ENCODE measurements at regions not wholly inside any gene's neighbourhood (a gene's known extent, or its start where the extent isn't known, plus 50 kb on each side); places are given as distances from the start of the nearest gene placed in this dataset.
"Not testable (repeated sequence)": the region's sequence is repeated elsewhere in the genome, so short reads cannot be mapped to it uniquely, and the experiment has no call there.

DNA sequence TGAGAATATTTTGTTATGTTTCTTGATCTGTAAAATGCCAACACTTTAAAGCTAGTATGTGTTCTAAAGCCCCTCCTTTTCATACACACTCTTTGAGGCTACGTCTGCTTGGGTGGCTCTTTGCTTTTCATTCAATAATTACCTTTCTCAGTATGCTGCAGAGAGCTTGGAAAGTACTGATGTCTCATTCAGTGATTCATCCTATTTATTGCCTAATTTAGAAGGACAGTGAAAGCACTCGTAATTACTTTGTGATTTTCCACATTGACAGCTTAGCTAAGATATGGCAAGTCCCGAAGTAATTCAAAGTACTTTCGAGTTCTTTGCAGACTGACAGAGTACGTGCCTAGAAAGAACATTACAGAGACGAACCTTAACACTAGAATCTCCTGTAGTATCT lies 57.2 kb downstream of the BMP15 start:
- no peak for DNase-seq

DNA sequence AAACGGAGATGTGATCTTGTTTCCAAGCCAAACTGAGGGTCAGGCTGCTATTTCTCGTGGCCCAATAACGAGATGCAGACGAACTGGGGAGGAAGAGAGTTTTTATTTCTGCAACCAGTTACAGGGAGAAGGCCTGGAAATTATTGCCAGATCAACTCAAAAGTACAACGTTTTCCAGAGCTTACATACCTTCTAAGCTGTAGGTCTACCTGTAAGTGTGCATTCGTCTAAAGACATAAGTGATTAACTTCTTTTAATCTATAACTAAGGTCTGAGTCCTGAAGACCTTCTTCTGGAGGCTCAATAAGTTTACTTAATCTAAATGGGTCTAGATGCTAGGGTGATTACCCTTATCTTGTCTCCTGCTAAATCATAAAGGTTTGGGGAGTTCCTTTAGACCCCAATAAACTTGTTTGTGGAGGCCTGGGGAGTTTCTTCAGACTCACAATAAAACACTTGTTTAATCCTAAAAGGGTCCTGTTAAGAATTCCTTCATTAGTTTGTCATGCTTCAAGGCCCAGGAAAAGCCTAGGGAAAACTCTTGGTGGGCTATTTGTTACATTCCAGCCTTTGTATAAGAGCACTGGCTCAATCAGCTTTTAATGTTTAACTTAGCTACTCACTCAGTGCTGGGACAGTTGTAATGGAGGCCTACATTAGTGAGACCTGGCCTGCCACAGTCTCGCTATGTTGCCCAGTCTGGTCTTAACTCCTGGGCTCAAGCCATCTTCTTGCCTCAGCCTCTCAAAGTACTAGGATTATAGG lies 58.5 kb downstream of the BMP15 start:
- not testable (repeated sequence) for DNase-seq

DNA sequence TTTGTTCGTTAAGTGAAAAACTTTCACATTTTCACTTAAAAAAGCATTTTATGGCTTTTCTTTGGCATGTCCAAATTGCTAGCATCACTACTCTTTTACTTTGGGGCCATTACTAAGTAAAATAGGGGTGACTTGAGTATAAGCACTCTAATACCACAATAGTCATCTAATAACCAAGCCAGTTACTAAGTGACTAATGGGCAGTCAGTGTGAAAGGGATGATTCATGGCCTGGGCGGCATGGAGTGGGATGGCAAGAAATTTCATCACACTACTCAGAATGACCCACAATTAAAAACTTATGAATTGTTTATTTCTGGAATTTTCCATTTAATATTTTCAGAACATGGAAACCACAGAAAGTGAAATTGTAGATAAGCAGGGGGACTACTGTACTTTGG lies 60.9 kb downstream of the BMP15 start:
- DNase-seq, result peak; percentile 3

DNA sequence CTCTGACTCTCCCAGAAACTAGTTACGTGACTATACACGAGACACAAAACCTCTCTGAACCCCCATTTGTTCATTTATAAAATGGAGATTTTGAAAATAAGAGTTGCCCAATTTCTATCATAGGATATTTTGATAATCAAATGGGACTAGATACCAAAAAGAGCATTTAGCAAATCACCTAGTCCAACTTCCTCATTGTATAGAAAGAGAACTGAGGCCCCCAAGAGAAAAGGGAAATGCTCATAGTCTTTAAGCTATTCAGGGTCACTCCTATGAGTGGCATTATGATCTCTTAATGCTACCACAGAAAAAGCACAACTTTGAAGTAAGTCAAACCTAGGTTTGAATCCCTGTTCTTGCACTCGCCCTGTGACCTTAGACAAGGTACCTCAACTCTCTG lies 62.7 kb downstream of the BMP15 start:
- DNase-seq, result no peak

DNA sequence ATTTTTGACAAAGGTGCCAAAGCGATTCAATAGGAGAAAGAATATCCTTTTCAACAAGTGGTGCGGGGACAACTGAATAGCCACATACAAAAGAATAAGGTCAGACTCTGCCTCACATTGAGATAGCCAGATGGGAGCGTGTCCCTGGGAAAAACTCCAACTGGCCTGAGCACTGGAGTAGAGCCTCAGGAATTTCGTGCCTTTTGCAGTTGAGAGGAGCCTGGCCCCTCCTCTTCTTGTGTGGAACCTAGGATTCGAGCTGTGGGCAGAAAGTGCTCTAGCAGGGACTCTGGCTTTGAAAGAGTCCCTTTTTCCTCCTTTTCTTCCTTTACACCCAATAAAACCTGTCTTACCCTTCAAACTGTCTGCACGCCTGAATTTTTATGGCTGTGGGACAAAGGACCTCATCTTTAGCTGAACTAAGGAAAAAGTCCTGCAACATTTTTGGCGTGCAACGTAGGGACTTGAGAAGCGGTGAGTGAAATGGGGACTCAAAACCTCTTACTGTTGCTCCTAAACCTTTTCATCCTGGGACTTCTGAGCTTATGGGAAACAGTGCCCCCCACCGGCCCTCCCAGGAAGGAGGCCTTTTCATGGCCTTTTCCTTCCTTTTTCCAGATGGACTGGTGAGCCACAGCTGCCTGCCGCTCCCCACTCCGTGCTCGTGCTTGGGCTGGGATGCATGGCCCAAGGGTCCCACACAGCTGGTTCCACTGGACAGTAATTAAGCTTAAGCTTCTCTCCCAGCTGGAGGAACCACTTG lies 68.6 kb downstream of the BMP15 start:
- no peak for DNase-seq

DNA sequence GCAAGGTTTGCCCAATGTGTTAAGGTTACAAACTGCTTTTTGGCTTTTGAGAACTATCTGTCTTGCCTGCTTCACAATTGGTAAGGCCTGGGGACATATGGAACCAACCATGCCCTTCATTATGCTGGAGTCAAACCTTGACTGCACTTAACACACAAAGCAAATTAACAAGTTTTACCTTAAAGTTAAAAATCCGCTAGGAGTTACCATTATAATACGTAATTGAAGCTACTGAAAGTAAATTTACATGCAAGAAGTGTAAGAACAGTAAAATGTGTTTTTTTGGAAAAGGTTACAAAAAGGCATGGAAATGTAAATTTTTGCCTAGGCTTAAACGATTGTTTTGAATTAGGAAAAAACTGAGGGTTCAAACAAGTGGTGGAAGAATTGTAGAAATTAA lies 69.7 kb downstream of the BMP15 start:
- DNase-seq, result no peak

DNA sequence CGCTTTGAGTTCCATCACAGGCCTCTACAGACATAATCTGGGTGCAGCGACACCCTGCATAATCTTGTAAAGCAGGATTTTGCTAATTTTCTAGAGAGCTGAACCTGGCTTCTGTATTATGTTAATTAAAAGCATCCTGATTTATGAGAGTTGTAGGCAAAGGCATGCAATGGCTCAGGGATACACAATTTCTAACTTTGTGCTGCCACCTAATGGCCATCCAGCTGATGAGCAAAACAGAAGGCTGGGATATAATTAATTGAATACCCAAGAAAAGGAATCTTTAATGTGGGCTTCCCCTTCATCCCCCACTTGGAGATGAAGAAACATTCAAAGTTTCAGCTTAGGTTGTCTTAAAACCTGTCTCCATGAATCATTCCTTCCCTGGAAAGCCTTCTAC lies 78.1 kb downstream of the BMP15 start:
- peak; percentile 9 for DNase-seq

DNA sequence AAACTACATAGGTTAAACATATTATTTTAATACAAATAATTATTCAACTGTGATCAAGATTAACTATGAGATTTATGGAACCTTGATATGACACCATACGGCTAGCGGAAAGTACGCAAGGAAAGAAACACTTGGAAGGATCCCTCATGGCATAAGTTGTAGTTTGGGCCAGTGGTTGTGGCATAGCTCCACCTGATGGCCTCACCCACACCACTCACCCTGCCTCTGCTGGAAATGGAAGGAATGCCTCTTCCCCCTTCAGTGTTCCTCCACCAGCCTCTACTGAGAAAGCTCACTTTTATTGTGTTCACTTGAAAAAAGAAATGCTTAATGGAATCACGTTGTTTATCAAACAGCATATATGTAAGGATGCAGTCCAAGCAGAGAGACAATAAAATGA lies 86.4 kb downstream of the BMP15 start:
- DNase-seq, result no peak

DNA sequence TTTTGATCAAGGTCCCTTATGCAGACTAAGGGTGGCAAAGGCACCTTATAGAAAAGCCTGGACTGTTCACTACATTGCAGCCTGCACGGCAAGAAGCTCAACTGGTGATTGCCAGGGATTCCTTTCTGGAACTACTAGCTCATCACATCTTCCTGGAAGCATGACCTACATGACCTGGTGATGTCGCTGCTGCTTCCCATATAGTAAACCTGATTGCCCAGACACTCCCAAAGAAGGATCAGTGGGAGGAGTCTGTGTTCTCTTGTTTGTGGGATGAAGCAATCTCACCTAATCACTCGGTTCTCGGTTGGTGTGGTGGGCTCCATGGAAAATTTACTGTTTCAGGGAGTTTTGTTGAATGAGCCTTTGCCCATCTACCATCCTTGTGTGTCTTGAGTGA lies 89.8 kb downstream of the BMP15 start:
- DNase-seq, result not testable (repeated sequence)

DNA sequence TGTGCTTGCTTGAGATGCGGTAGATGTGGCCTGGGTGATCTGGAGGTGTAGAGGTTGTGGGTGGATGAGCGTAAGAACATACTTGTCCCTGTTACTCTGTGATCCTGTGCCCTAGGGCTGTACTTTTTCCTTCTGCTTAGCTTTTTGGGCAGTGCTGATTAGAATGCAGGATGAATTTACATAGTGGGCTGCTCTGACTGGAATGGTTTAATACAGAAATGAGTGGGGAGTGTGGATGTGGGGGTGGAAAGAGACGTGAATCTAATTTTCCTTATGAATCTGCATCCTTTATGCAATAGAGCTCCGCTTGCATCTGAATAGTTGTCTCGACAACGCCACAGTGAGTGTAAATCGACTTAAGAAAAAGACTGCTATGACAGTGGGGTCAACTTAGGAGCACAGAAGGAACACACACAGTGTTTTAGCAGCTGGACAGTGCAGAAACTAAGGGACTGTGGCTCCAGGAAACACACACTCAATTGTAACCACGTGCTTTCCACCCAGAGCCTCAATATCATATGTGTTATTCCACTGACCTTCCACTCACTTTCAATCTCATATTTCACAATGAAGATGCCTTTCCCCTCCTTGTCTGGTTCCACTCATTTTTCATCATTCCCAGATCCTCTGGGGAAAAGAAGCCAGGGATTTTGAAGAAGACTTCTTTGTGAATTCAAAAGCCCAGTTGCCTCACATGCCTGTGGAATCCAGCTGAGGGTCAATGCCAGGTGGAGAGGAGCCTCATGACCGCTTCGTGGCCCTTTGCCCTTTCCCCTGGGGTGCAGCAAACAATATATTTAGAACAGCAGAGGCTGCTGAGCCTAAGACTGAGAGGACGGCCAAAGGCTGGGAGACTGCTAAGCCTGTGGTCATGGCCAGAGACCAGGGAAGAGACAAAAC lies 91.4 kb downstream of the BMP15 start:
- not testable (repeated sequence) for DNase-seq

DNA sequence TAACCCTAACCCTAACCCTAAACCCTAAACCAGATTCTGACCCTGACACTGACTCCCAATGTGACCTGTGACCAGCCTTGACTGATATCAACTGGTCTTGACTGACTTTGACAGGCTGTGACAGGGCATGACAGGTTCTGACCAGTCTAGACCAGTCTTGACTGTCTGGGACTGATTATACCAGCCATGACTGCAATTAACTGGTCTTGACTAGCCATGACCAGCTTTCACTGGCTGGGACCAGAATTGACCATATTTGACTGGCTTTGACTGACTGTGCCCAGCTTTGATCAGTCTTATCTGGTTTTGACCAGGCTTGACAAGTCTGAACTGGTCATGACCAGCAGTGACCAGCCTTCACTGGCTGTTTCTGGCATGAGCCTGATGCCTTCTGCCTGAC lies 95.5 kb downstream of the BMP15 start:
- no peak for DNase-seq

DNA sequence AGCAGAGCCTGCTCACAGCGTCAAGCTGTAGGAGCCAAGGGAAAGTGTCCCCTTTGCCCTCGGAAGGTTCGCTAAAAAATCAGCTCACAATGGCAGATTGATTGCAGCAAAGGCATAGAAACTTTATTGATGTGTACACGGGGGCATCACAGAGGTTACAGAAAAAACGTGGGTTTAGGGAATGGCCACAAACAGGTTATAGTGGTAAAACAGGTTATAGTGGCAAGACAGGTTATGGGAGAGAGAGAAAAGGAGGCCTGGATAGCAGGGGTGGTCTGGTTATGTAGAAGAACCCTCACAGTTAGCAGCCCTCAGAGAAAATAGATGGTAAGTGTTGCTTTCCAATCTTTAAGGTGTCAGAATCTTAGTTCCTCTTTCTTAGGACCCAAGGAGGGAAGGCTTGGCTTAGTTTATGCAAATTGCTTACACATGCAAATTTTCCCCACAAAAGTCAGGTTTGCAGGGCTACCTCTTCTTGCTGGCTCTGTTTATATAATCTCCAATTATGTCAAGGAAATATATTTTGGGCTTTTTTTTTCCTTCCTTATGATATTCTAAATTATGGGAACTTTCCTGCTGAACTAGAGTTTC lies 113.7 kb downstream of the BMP15 start:
- no peak for DNase-seq

DNA sequence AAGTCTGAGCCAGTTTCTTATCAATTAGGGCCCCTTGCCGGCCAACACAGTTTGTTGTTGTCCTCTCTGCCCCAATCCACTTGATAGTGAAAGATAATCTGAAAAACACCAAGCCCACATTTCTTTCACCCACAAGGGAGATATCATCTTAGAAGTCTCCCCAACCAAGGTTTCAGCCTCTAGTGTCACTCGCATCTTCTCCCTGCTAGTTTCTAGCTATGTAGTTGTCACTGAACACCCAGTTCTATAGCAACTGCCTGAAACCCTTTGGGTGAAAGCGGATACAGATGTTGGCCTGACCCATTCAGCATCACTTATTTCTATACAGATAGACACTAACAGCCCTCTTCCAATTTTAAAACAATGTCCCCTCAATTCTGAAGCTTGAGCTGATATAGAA lies 116.3 kb downstream of the BMP15 start:
- no peak for DNase-seq

DNA sequence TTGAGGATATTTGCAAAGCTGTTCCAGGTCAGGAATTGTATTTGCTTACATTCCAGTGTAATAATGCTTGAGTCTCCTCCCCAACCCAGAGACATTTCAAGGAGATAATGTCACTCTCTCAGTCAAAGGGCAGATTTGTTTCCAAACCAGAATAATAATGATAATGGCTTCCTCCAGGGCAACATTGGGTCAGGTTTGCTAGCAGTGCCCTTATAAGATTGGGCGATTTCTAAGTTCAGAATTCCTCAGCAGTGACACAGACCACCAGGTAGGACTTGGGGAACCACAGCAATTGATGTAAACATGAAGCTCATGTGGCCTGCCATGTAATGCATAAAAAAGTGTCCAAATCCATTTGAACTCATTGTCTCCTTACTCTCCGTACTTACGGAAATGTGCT lies 125.2 kb downstream of the BMP15 start:
- no peak for DNase-seq

DNA sequence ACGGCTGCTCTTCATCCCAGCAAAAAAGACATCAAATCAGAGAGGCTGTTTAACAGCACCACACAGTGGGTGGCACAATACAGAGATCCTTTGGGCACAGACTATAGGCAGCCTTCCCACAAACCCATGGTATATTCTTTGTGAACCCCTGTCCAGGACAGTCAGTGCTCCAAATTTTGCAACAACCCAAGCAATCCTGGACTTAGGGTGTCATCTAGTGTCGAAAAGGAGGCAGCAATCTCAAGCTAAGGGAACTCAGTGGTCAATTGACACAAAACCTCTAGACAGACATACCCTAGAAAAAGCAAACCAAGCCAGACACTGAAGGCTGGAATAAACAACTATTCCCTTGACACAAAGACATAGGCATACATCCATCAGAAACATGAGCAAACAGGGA lies 137.4 kb downstream of the BMP15 start:
- DNase-seq, result no peak

DNA sequence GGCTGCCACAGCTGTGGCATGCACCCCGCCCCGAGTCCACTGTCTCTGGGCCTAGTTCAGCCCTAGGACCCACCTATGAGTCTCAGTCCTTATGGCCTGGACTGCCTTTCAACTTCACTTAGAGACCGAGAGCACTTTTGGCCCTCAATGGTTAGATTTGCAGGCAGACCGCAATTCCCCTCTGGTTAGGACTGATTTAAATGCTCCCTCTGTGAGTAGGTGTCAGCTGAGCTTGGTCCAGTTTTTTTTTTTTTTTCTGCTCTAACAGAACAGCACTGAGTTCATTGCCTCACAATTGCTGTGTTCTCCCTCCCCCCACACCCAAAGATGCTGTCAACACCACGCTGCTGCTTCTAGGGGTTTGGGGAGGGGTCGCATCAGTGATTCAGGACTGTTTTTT lies 143.2 kb downstream of the BMP15 start:
- no peak for DNase-seq

DNA sequence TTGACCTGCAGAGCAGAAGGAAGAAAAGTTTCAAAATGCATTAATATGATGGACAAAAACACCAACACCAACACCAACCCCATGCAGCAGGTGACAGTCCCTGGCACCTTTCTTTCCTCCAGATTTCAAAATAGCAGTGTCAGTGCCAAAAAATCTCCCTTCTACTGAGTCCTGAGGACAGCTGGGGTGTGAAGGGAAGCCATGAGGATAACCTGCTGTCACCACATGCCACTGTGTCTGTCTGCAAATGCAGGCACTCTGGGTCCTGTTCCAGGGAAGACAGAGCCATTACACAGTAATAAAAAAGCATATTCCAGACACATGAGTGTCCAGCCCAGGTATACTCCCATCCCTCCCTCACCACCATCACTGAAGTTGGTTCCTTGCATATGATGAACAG lies 187.5 kb downstream of the BMP15 start:
- no peak for DNase-seq

DNA sequence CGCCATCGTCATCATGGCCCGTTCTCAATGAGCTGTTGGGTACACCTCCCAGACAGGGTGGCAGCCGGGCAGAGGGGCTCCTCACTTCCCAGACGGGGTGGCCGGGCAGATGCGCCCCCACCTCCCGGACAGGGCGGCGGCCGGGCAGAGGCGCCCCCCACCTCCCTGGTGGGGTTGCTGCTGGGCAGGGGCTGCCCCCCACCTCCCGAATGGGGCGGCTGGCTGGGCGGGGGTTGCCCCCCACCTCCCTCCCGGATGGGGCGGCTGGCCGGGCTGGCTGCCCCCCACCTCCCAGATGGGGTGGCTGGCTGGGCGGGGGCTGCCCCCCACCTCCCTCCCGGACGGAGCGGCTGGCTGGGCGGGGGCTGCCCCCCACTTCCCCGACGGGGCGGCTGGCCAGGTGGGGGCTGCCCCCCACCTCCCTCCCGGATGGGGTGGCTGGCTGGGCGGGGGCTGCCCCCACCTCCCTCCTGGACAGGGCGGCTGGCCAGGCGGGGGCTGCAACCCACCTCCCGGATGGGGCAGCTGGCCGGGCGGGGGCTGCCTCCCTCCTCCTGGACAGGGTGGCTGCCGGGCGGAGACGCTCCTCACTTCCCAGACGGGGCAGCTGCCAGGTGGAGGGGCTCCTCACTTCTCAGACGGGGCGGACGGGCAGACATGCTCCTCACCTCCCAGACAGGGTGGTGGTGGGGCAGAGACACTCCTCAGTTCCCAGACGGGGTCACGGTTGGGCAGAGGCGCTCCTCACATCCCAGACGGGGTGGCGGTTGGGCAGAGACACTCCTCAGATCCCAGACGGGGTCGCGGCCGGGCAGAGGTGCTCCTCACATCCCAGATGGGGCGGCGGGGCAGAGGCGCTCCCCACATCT lies 208.8 kb downstream of the BMP15 start:
- not testable (repeated sequence) for DNase-seq

DNA sequence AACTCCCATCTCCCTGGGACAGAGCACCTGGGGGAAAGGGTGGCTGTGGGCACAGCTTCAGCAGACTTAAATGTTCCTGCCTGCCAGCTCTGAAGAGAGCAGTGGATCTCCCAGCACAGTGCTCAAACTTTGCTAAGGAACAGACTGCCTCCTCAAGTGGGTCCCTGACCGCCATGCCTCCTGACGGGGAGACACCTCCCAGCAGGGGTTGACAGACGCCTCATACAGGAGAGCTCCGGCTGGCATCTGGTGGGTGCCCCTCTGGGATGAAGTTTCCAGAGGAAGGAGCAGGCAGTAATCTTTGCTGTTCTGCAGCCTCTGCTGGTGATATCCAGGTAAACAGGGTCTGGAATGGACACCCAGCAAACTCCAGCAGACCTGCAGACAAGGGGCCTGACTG lies 206.9 kb upstream of the NUDT10 start:
- not testable (repeated sequence) for DNase-seq

DNA sequence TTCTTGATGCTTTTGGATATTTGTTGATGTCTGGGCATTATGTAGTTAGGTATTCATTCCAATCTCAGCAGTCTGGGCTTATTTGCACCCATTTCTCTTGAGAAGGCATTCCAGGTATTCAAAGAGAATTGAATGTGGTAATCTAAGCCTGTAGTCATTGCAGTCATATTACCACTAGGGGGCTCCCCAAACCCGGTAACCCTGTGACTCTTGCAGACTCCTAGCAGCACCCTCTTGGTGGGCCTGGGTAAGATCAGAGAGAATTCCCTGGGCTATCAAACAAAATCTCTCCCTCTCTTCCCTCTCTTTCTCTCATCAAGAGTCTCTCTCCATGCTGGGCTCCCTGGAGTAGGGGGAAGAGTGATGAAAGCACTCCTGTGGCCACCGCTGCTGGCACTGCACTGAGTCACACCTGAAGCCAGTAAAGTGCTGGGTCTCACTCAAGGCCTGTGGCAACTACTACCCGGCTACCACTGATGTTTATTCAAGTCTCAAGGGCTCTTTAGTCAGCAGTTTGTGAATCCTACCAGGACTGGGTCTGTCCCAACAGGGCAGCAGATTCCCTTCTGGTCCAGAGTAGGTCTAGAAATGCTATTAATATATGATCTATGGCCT lies 187.7 kb upstream of the NUDT10 start:
- peak; percentile 22 for DNase-seq

DNA sequence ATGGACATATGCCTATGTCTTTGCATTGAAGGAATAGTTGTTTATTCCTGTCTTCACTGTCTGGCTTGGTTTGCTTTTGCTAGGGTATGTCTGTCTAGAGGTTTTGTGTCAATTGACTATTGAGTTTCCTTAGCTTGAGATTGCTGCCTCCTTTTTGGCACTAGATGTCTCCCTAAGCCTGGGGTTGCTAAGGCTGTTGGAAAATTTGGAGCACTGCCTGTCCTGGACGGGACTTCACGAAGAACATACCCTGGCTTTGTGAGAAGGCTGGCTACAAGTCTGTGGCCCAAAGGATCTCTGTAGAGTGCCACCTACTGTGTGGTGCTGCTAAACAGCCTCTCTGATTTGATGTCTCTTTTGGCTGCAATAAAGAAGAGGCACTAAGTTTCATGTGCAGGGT lies 183.8 kb upstream of the NUDT10 start:
- no peak for DNase-seq

Measured in fibroblast of skin of abdomen (primary cell).